Cardiac fibroblast (primary cell): ENCODE measurements at regions not wholly inside any gene's neighbourhood (a gene's known extent, or its start where the extent isn't known, plus 50 kb on each side); places are given as distances from the start of the nearest gene placed in this dataset.

Experiments used
- DNase-seq, 2 donors: peaks; one replicate each; pipeline versions ENCODE4 v3.0.0 to v3.0.0-alpha.2; 2010; ENCODE audit warnings: low read depth in 2 of 2
- H3K4me3 ChIP-seq, 2 donors: replicated peaks in 1 of 2; 1 replicate in 1 of 2; 2 replicates in 1 of 2; pipeline ENCODE4 v1.5.1; 2011; ENCODE audit warnings: low read depth in 2 of 2, low read length in 2 of 2, mild to moderate bottlenecking in 2 of 2, moderate library complexity in 1 of 2
- TF ChIP-seq, protein P1 (sequence below): IDR thresholded peaks from one replicate; pipeline ENCODE4 v1.5.1; 2011; ENCODE audit warnings: low read depth, mild to moderate bottlenecking, low read length, inconsistent platforms

DNA sequence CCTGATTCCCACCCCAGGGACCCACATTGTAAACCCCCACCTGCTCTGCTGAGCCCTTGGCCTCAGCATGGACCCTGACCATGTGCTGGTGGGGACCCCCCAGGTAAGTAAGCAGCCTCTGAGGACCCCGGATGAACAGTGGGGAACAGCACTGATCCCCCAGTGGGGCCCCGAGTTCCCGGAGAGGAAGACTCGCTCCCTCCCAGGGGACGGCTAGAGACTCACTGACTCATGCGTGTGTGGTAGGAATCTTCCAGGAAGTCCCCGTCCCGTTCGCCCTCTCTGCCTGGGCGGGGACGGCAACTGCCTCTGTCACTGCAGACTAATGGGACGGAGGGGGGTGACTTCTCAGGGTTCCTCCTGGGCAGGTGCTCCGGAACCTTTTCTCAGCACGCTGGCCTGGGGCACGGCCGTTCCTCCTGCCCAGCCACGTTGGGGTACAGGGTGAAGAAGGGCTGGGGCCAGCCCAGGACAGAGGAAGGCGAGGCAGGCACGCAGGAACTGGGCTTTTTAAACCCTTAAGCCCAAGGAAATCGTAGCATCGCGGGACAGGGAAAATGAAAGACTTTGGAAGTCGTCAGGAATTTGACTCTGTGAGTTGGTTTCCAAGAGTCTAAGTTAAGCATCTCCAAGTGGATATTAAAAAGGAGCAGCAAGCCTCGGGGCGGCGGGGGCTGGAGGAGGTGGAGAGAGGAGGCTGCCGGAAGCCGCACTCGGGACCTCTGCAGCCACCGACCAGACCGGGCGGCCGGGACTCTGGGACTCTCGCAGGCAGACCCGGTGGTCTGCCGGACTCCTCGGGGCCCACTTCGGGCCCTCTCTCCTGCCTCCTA lies 178.7 kb downstream of the SEC14L1 start:
- H3K4me3 ChIP-seq, result peak overlapping the region; percentile 62 to 84
- TF ChIP-seq, protein P1, sequence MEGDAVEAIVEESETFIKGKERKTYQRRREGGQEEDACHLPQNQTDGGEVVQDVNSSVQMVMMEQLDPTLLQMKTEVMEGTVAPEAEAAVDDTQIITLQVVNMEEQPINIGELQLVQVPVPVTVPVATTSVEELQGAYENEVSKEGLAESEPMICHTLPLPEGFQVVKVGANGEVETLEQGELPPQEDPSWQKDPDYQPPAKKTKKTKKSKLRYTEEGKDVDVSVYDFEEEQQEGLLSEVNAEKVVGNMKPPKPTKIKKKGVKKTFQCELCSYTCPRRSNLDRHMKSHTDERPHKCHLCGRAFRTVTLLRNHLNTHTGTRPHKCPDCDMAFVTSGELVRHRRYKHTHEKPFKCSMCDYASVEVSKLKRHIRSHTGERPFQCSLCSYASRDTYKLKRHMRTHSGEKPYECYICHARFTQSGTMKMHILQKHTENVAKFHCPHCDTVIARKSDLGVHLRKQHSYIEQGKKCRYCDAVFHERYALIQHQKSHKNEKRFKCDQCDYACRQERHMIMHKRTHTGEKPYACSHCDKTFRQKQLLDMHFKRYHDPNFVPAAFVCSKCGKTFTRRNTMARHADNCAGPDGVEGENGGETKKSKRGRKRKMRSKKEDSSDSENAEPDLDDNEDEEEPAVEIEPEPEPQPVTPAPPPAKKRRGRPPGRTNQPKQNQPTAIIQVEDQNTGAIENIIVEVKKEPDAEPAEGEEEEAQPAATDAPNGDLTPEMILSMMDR, result no peak
- DNase-seq, result peak; percentile 85 to 91

DNA sequence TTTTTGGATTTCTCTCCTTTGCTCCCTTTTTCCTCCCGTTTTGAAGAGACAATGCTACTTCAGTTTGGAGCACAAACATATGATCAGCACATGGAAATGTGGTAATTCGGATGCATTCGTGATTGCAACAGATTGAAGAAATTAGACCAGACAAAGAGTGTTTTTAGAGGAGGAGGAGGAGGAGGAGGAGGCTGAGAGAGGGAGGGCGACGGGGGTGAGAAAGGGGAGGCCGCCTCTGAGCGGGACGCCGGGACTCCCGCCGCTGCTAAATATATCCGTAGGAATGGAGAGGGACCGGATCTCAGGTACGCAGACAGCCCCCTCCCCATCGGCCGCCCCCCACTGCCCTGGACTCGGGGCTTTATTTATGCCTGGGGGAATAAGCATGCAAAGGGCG lies 179.3 kb downstream of the SEC14L1 start:
- peak; percentile 83 to 84 for DNase-seq
- TF ChIP-seq, protein P1, result no peak
- peak overlapping the region; percentile 62 to 84 for H3K4me3 ChIP-seq

DNA sequence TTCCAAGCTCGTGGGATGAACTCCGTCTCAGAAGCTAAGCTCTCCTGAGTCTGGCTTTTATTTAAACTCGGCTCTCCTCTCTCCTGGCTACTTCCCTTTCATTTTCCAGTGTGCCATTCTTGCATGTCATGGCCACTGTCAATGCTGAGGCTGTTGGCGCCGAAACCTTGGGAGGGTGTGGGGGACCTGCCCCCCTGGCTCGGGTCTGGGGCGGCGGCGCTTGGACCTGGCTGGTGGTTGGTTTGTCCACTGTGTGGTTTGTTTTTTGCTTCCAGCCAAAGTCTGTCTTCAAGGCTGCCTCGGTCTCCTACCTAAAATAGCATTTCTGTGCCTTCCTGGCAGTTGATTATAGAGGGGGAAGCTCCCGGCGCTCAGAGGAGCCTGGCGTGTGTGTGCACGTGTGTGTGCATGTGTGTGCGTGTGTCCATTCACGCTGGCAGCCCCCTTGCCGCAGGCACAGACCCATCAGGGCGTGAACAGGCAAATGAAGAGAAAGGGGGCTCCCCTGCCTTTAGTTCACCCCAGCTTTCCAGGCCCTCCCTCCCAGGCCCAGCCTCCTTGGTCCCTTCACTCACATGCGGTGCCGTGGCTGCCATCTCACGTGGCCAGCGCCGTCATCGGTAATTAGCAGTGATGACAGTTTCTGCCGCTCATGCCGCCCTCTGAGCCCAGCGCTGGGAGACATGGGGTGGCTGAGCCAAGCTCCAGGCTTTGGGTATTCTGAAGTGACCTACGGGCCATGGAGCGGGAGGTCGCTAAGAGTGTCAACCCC lies 179.9 kb downstream of the SEC14L1 start:
- peak; percentile 42 to 64 for DNase-seq
- H3K4me3 ChIP-seq, result peak overlapping the region; percentile 62 to 84
- TF ChIP-seq, protein P1, result no peak

DNA sequence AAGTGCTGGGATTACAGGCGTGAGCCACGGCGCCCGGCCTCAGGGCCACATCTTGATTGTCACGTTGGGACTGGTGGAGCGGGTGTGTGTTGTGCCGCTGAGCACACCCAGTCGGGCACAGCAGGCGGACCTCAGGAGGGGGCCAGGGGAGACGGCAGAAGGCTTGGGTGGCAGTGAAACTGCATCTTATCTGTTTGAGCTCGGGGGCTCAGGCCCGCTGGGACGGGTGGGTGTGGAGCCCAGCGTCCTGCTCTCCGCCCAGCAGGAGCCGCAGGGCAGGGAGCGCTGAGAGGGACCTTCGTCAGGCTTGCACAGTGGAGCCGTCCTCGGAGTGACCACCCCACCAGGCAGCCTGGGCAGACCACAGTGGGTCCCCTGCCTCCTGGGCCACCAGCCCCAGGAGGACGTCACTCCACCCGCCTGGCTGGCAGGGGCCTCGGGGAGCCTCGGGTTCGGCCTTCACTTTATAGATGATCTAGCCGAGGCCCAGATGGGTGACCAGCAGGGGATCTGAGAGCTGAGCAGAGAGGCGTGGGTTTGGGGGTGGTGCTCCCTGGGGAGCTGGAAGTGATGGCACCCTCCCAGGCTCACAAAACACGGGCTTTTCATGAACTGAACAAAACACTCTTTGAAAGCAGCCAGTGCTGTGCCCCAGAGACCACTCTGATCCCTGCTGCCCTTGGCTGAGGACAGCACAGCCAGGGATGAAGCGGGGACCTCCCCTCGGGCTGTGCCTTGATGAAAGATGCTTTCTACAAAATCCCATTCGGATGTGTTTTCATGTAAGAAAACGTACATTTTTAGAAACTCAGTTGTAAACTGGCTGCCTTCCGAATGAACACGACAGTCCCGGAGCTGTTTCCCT lies 181.1 kb downstream of the SEC14L1 start:
- peak in 1 of 2 donors; percentile 42 for DNase-seq
- TF ChIP-seq, protein P1, result no peak
- H3K4me3 ChIP-seq, result peak overlapping the region; percentile 42 to 63

DNA sequence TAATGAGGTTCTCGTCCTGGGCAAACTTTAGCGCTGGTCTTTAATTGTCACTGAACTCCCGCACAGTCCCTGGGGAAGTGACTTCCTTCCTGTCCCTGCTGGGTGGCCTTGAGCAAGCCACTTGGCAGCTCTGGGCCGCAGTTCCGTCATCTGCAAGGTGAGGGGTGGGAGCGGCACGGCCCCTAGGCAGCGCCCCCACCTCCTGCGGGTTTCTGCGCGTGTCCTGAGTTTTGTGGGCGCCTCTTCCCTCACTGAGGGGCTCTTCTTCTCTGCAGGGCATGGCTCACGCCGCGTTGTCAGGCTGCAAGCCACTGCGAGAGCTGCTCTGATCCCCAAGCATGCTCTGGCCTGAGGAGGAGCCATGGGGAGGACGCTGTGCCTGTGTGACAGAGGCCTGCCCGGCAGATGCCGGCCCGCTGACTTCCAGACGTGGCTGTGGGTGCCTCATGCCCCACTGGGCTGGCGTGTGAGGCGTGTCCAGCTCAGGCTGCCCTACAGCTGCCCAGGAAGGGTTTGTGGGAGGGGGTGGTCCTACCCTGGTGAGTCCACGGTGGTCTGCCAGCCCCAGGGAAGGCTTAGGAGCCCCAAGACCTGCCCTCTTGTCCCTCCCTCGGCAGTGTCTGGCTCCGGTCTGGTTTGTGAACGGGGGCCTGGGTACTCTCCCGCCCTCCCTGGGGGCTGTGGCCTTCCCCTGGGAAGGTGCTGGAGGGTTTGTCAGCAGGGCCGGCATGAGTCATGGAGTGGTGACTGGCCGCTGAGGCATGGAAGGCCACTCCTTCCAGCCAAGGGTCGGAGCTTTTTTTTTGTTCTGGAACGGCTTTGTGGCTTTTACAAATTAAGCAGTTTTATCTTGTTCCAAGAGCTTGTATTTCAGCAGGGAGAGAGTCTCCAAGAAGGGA lies 182.0 kb downstream of the SEC14L1 start:
- TF ChIP-seq, protein P1, result no peak
- peak; percentile 99 for DNase-seq
- peak overlapping the region; percentile 42 to 63 for H3K4me3 ChIP-seq
